MM.1S (cell line): ENCODE measurements at regions not wholly inside any gene's neighbourhood (a gene's known extent, or its start where the extent isn't known, plus 50 kb on each side); places are given as distances from the start of the nearest gene placed in this dataset.

Experiments
- DNase-seq: peaks from one replicate; pipeline ENCODE4 v3.0.0-alpha.2; 2015
- H2AFZ ChIP-seq: fragments of 300-600 bp; sonication (generic); 2 replicates; pipeline ENCODE4 v1.6.0; 2016; ENCODE audit warnings: antibody characterized with exemption, low read length
- H3F3A ChIP-seq: fragments of 300-600 bp; sonication (generic); 2 replicates; pipeline ENCODE4 v1.6.1; 2016; ENCODE audit warnings: mild to moderate bottlenecking, antibody characterized with exemption, low read length, moderate library complexity, mixed read lengths; ENCODE audit not compliant: insufficient read depth
- H3K27ac ChIP-seq: fragments of 300-600 bp; sonication (generic); 2 replicates; pipeline ENCODE4 v1.5.1; 2016; ENCODE audit warnings: mild to moderate bottlenecking, low read length
- H3K27me3 ChIP-seq: fragments of 300-600 bp; sonication (generic); replicated peaks from 2 replicates; pipeline ENCODE4 v1.6.0; 2016; ENCODE audit warnings: low read length; ENCODE audit not compliant: insufficient read depth
- H3K36me3 ChIP-seq: fragments of 300-600 bp; sonication (generic); replicated peaks from 2 replicates; pipeline ENCODE4 v1.6.1; 2016; ENCODE audit warnings: mild to moderate bottlenecking, low read length, mixed read lengths; ENCODE audit not compliant: insufficient read depth
- H3K4me1 ChIP-seq: fragments of 300-600 bp; sonication (generic); 2 replicates; pipeline ENCODE4 v1.6.1; 2016; ENCODE audit warnings: low read length, mixed read lengths
- H3K4me2 ChIP-seq: fragments of 300-600 bp; sonication (generic); 2 replicates; pipeline ENCODE4 v1.6.0; 2016; ENCODE audit warnings: low read depth, low read length
- H3K4me3 ChIP-seq: fragments of 300-600 bp; sonication (generic); 2 replicates; pipeline ENCODE4 v1.5.1; 2016; ENCODE audit warnings: low read length, mixed read lengths
- H3K79me2 ChIP-seq: fragments of 300-600 bp; sonication (generic); 2 replicates; pipeline ENCODE4 v1.6.1; 2016; ENCODE audit warnings: mixed run types, low read length, mixed read lengths
- H3K9ac ChIP-seq: fragments of 300-600 bp; sonication (generic); 2 replicates; pipeline ENCODE4 v1.6.1; 2016; ENCODE audit warnings: low read length, mixed read lengths
- H3K9me2 ChIP-seq: fragments of 300-600 bp; sonication (generic); replicated peaks from 2 replicates; pipeline ENCODE4 v1.6.1; 2016; ENCODE audit warnings: mild to moderate bottlenecking, low read length, mixed read lengths; ENCODE audit not compliant: insufficient read depth
- H3K9me3 ChIP-seq: fragments of 300-600 bp; sonication (generic); replicated peaks from 2 replicates; pipeline ENCODE4 v1.6.1; 2016; ENCODE audit warnings: mild to moderate bottlenecking, low read length, mixed read lengths; ENCODE audit not compliant: insufficient read depth
- H4K20me1 ChIP-seq: fragments of 300-600 bp; sonication (generic); 2 replicates; pipeline ENCODE4 v1.6.1; 2016; ENCODE audit warnings: mild to moderate bottlenecking, low read length, moderate library complexity, mixed read lengths; ENCODE audit not compliant: insufficient read depth
- EZH2 ChIP-seq: fragments of 300-600 bp; sonication (generic); optimal IDR thresholded peaks from 2 replicates; pipeline ENCODE3; 2017; ENCODE audit warnings: low read depth, mild to moderate bottlenecking, antibody characterized with exemption, low read length, mixed read lengths
- EZH2phosphoT487 ChIP-seq: fragments of 300-600 bp; sonication (generic); IDR thresholded peaks from 2 replicates; pipeline ENCODE4 v1.6.1; 2018; ENCODE audit warnings: antibody characterized with exemption, low read length
- TF ChIP-seq, protein P1 (sequence below): fragments of 300-600 bp; sonication (generic); IDR thresholded peaks from 2 replicates; pipeline ENCODE4 v1.5.1; 2016; ENCODE audit warnings: antibody characterized with exemption, low read length, mixed read lengths

DNA sequence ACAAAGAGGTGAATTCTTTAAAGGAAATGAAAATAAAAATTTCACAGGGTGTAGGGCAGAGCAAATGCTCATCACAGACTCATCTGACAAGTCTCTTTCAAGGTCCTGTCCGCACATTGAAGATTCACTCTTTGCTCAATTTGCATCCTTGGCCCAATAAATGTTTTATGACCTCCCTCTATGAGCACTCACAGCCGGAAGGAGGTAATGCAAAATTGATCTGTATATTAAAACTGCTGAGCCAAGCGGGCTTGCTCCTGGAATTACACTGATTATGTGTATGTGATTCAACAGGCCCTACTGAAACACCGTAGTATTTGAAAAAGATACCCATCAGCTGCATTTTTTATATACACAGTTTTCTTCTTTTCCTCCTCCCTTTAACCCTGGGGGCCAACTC is 246.8 kb downstream of the IZUMO3 start:
- Histone ChIP-seq H3K4me2 (no peak overlapping the region), H3K9ac (no peak overlapping the region), H3K4me1 (no peaks in the 10 kb centered on the region), H2AFZ (no peak overlapping the region), H3K27me3 (no peaks in the 10 kb centered on the region), H3K79me2 (no peaks in the 10 kb centered on the region), H3K9me2 (no peaks in the 10 kb centered on the region), H4K20me1 (no peaks in the 10 kb centered on the region), H3K9me3 (no peaks in the 10 kb centered on the region), H3K27ac (no peak overlapping the region), H3K4me3 (no peak overlapping the region), H3F3A (no peaks in the 10 kb centered on the region), H3K36me3 (no peaks in the 10 kb centered on the region)
- no peak for DNase-seq
- TF ChIP-seq, protein P1, sequence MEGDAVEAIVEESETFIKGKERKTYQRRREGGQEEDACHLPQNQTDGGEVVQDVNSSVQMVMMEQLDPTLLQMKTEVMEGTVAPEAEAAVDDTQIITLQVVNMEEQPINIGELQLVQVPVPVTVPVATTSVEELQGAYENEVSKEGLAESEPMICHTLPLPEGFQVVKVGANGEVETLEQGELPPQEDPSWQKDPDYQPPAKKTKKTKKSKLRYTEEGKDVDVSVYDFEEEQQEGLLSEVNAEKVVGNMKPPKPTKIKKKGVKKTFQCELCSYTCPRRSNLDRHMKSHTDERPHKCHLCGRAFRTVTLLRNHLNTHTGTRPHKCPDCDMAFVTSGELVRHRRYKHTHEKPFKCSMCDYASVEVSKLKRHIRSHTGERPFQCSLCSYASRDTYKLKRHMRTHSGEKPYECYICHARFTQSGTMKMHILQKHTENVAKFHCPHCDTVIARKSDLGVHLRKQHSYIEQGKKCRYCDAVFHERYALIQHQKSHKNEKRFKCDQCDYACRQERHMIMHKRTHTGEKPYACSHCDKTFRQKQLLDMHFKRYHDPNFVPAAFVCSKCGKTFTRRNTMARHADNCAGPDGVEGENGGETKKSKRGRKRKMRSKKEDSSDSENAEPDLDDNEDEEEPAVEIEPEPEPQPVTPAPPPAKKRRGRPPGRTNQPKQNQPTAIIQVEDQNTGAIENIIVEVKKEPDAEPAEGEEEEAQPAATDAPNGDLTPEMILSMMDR = no peak
- no peak for TF ChIP-seq EZH2
- no peak for TF ChIP-seq EZH2phosphoT487

DNA sequence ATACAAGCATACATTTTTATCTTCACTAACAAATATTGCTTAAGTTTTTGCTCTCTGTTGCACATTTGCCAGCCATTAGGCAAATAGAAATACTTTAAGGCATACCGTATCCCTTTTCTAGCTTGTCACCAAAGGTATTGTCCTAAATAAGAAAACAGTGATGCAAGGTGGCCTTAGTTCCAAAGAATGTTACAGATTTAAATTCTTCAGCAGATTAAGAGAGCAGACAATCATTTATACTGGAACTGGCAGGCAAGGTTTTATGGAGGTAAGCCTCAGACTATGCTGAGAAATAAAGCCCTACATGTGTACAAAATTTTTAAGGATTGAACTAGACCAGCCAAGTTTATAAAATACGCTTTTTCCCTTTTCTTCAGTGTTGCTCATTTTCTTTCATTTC is 247.8 kb downstream of the IZUMO3 start:
- H3K4me2 ChIP-seq = no peak overlapping the region
- no peak overlapping the region for H2AFZ ChIP-seq
- H4K20me1 ChIP-seq = no peaks in the 10 kb centered on the region
- no peaks in the 10 kb centered on the region for H3K9me2 ChIP-seq
- no peak overlapping the region for H3K27ac ChIP-seq
- H3K4me3 ChIP-seq = no peak overlapping the region
- H3K27me3 ChIP-seq = no peaks in the 10 kb centered on the region
- no peaks in the 10 kb centered on the region for H3F3A ChIP-seq
- no peak for DNase-seq
- no peak overlapping the region for H3K9ac ChIP-seq
- TF ChIP-seq, protein P1 = no peak
- no peak for TF ChIP-seq EZH2phosphoT487
- TF ChIP-seq EZH2 = no peak
- H3K4me1 ChIP-seq = no peaks in the 10 kb centered on the region
- no peaks in the 10 kb centered on the region for H3K79me2 ChIP-seq
- no peaks in the 10 kb centered on the region for H3K9me3 ChIP-seq
- H3K36me3 ChIP-seq = no peaks in the 10 kb centered on the region

DNA sequence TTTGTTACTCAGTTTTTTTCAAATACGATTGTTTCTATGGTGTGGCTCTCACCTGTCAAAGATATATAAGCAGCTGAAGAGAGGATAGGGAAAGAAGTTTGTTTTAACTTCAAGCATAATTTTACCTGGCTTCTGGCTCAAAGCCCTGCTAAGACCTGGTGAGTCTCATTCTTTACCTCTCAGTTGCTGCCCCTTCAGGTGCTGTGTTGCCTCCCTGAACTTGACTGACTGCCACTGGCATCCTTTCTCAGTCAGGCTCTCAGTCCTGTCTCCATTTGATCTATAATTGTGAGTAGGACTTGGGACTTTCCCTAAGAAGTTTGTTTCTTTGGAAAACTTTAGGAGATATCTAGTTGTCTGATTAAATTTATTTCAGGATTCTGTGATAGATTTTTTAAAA is 249.6 kb downstream of the IZUMO3 start:
- no peak overlapping the region for H3K4me2 ChIP-seq
- no peaks in the 10 kb centered on the region for H3K9me3 ChIP-seq
- H3K4me3 ChIP-seq = no peak overlapping the region
- H3F3A ChIP-seq = no peaks in the 10 kb centered on the region
- no peaks in the 10 kb centered on the region for H4K20me1 ChIP-seq
- no peak for DNase-seq
- H3K27me3 ChIP-seq = no peaks in the 10 kb centered on the region
- TF ChIP-seq EZH2phosphoT487 (no peak), EZH2 (no peak)
- TF ChIP-seq, protein P1 = no peak
- H3K4me1 ChIP-seq = no peaks in the 10 kb centered on the region
- H3K27ac ChIP-seq = no peak overlapping the region
- H3K79me2 ChIP-seq = no peaks in the 10 kb centered on the region
- no peaks in the 10 kb centered on the region for H3K9me2 ChIP-seq
- H2AFZ ChIP-seq = no peak overlapping the region
- no peaks in the 10 kb centered on the region for H3K36me3 ChIP-seq
- H3K9ac ChIP-seq = no peak overlapping the region
